OCI-LY3 (cell line): ENCODE measurements at regions not wholly inside any gene's neighbourhood (a gene's known extent, or its start where the extent isn't known, plus 50 kb on each side); places are given as distances from the start of the nearest gene placed in this dataset.

Experiments used
- EZH2phosphoT487 ChIP-seq: fragments of 200-600 bp; shearing (Covaris generic); IDR thresholded peaks from 2 replicates; pipeline ENCODE4 v1.6.1; 2018; ENCODE audit warnings: antibody characterized with exemption, mixed run types, low read depth
- TF ChIP-seq, protein P1 (sequence below): fragments of 200-600, 300-600 bp; sonication (generic); IDR thresholded peaks from 2 replicates; pipeline ENCODE4 v1.5.1; 2014; ENCODE audit warnings: antibody characterized with exemption, low read length, low read depth

GRCh38 chr7:32223721-32224120, 153.5 kb upstream of the PDE1C start:
- TF ChIP-seq EZH2phosphoT487 = no peak
- TF ChIP-seq, protein P1, sequence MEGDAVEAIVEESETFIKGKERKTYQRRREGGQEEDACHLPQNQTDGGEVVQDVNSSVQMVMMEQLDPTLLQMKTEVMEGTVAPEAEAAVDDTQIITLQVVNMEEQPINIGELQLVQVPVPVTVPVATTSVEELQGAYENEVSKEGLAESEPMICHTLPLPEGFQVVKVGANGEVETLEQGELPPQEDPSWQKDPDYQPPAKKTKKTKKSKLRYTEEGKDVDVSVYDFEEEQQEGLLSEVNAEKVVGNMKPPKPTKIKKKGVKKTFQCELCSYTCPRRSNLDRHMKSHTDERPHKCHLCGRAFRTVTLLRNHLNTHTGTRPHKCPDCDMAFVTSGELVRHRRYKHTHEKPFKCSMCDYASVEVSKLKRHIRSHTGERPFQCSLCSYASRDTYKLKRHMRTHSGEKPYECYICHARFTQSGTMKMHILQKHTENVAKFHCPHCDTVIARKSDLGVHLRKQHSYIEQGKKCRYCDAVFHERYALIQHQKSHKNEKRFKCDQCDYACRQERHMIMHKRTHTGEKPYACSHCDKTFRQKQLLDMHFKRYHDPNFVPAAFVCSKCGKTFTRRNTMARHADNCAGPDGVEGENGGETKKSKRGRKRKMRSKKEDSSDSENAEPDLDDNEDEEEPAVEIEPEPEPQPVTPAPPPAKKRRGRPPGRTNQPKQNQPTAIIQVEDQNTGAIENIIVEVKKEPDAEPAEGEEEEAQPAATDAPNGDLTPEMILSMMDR = no peak
